NT2/D1 (cell line): ENCODE measurements at regions not wholly inside any gene's neighbourhood (a gene's known extent, or its start where the extent isn't known, plus 50 kb on each side); places are given as distances from the start of the nearest gene placed in this dataset.

Source experiments
- DNase-seq: peaks from one replicate; pipeline ENCODE4 v3.0.0-alpha.2; 2011; ENCODE audit warnings: low read depth, low spot score
- H3K27me3 ChIP-seq: 2 replicates; pipeline ENCODE4 v1.6.0; 2011; ENCODE audit warnings: mild to moderate bottlenecking; ENCODE audit not compliant: insufficient read length, insufficient read depth
- H3K36me3 ChIP-seq: 2 replicates; pipeline ENCODE4 v1.6.1; 2011; ENCODE audit warnings: mild to moderate bottlenecking, low read length, mixed read lengths; ENCODE audit not compliant: insufficient read depth, insufficient read length
- H3K4me1 ChIP-seq: 2 replicates; pipeline ENCODE4 v1.5.1; 2011; ENCODE audit not compliant: insufficient read depth, insufficient read length
- H3K4me3 ChIP-seq: 2 replicates; pipeline ENCODE4 v1.5.1; 2011; ENCODE audit warnings: low read depth; ENCODE audit not compliant: insufficient read length
- H3K9ac ChIP-seq: 2 replicates; pipeline ENCODE4 v1.6.0; 2011; ENCODE audit warnings: low read depth; ENCODE audit not compliant: insufficient read length
- H3K9me3 ChIP-seq: 2 replicates; pipeline ENCODE4 v1.5.1; 2011; ENCODE audit warnings: mild to moderate bottlenecking, low read length; ENCODE audit not compliant: insufficient read depth
- SUZ12 ChIP-seq: IDR thresholded peaks from 2 replicates; pipeline ENCODE4 v1.6.1; 2011; ENCODE audit not compliant: insufficient read length, insufficient read depth; ENCODE audit errors: extremely low read depth
- YY1 ChIP-seq: IDR thresholded peaks from 2 replicates; pipeline ENCODE4 v1.6.1; 2011; ENCODE audit not compliant: insufficient read length, insufficient read depth
- ZNF274 ChIP-seq: IDR thresholded peaks from 2 replicates; pipeline ENCODE4 v1.6.1; 2011; ENCODE audit warnings: mild to moderate bottlenecking, low read depth, low read length

- DNase-seq = no peak
- H3K4me3 ChIP-seq = no peak overlapping the region
- H3K9ac ChIP-seq = no peak overlapping the region
- no peaks in the 10 kb centered on the region; the same call in 1 of the 2 replicates for H3K9me3 ChIP-seq
- TF ChIP-seq SUZ12 (no peak), YY1 (no peak)
- H3K4me1 ChIP-seq = no peaks in the 10 kb centered on the region
- no peaks in the 10 kb centered on the region for H3K27me3 ChIP-seq
- no peaks in the 10 kb centered on the region for H3K36me3 ChIP-seq
Measured at GRCh38 chrX:87727620-87728019, 210.0 kb downstream of the KLHL4 start.

- Histone ChIP-seq H3K4me3 (no peak overlapping the region), H3K9ac (no peak overlapping the region), H3K9me3 (no peaks in the 10 kb centered on the region; the same call in 1 of the 2 replicates), H3K4me1 (no peaks in the 10 kb centered on the region), H3K36me3 (no peaks in the 10 kb centered on the region), H3K27me3 (no peaks in the 10 kb centered on the region)
- no peak for DNase-seq
- TF ChIP-seq YY1 (no peak), ZNF274 (no peak), SUZ12 (no peak)
Measured at GRCh38 chrX:87728024-87728423, 210.4 kb downstream of the KLHL4 start.

GRCh38 chrX:87728459-87728858, 210.9 kb downstream of the KLHL4 start:
- Histone ChIP-seq H3K9ac (no peak overlapping the region), H3K4me3 (no peak overlapping the region), H3K27me3 (no peaks in the 10 kb centered on the region), H3K9me3 (no peaks in the 10 kb centered on the region; the same call in 1 of the 2 replicates), H3K36me3 (no peaks in the 10 kb centered on the region), H3K4me1 (no peaks in the 10 kb centered on the region)
- no peak for TF ChIP-seq SUZ12
- no peak for TF ChIP-seq YY1
- no peak for TF ChIP-seq ZNF274
- DNase-seq = no peak

GRCh38 chrX:87732133-87732532, 214.5 kb downstream of the KLHL4 start:
- H3K4me1 ChIP-seq = no peaks in the 10 kb centered on the region
- TF ChIP-seq YY1 = no peak
- TF ChIP-seq SUZ12 = no peak
- no peak for TF ChIP-seq ZNF274
- H3K27me3 ChIP-seq = no peaks in the 10 kb centered on the region
- H3K36me3 ChIP-seq = no peaks in the 10 kb centered on the region
- H3K9ac ChIP-seq = no peak overlapping the region
- H3K9me3 ChIP-seq = no peaks in the 10 kb centered on the region; the same call in 1 of the 2 replicates
- no peak overlapping the region for H3K4me3 ChIP-seq
- DNase-seq = no peak

- Histone ChIP-seq H3K4me3 (no peak overlapping the region), H3K36me3 (no peaks in the 10 kb centered on the region), H3K9me3 (no peaks in the 10 kb centered on the region), H3K27me3 (no peaks in the 10 kb centered on the region), H3K4me1 (no peaks in the 10 kb centered on the region), H3K9ac (no peak overlapping the region)
- no peak for TF ChIP-seq SUZ12
- no peak for TF ChIP-seq ZNF274
- TF ChIP-seq YY1 = no peak
- no peak for DNase-seq
Measured at GRCh38 chrX:87736576-87736975, 219.0 kb downstream of the KLHL4 start.

GRCh38 chrX:87744391-87744790, 226.8 kb downstream of the KLHL4 start:
- no peaks in the 10 kb centered on the region for H3K9me3 ChIP-seq
- H3K4me1 ChIP-seq = no peaks in the 10 kb centered on the region
- no peak for TF ChIP-seq SUZ12
- TF ChIP-seq ZNF274 = no peak
- no peak for TF ChIP-seq YY1
- no peaks in the 10 kb centered on the region for H3K36me3 ChIP-seq
- no peaks in the 10 kb centered on the region for H3K27me3 ChIP-seq
- H3K4me3 ChIP-seq = no peak overlapping the region
- H3K9ac ChIP-seq = no peak overlapping the region
- no peak for DNase-seq

- Histone ChIP-seq H3K36me3 (no peaks in the 10 kb centered on the region), H3K9ac (no peak overlapping the region), H3K4me3 (no peak overlapping the region), H3K4me1 (no peaks in the 10 kb centered on the region), H3K27me3 (no peaks in the 10 kb centered on the region), H3K9me3 (0 out of 2 replicates have a peak, but pooled peaks cover 3% of the 10 kb centered on the region)
- TF ChIP-seq ZNF274 (no peak), YY1 (no peak)
- no peak for DNase-seq
Measured at GRCh38 chrX:87755493-87755892, 237.9 kb downstream of the KLHL4 start.

- no peak for DNase-seq
- Histone ChIP-seq H3K4me3 (no peak overlapping the region), H3K27me3 (no peaks in the 10 kb centered on the region), H3K9me3 (no peaks in the 10 kb centered on the region), H3K4me1 (no peaks in the 10 kb centered on the region), H3K9ac (no peak overlapping the region), H3K36me3 (no peaks in the 10 kb centered on the region)
- TF ChIP-seq ZNF274 (no peak), YY1 (no peak), SUZ12 (no peak)
Measured at GRCh38 chrX:87788976-87789375, 271.4 kb downstream of the KLHL4 start.
